GM21447 (cell line): ENCODE measurements at regions not wholly inside any gene's neighbourhood (a gene's known extent, or its start where the extent isn't known, plus 50 kb on each side); places are given as distances from the start of the nearest gene placed in this dataset.
"Not testable (repeated sequence)": the region's sequence is repeated elsewhere in the genome, so short reads cannot be mapped to it uniquely, and the experiment has no call there.

Experiments used
- ATAC-seq: cut with Tn5 transposase; IDR thresholded peaks from one replicate; pipeline ENCODE4 v1.9.1; 2021; ENCODE audit not compliant: unreplicated experiment

GRCh38 chrX:16319929-16320328 is 152.6 kb downstream of the MAGEB17 start:
- no peak for ATAC-seq

GRCh38 chrX:16320765-16321355 is 153.6 kb downstream of the MAGEB17 start:
- ATAC-seq = no peak

GRCh38 chrX:16333453-16333852 is 166.2 kb downstream of the MAGEB17 start:
- no peak for ATAC-seq

GRCh38 chrX:16335181-16335580 is 167.9 kb downstream of the MAGEB17 start:
- ATAC-seq = no peak

- ATAC-seq = no peak
Measured at GRCh38 chrX:16347968-16348670, 180.8 kb downstream of the MAGEB17 start.

- no peak for ATAC-seq
Measured at GRCh38 chrX:16357902-16358301, 190.6 kb downstream of the MAGEB17 start.

GRCh38 chrX:16360056-16360455 is 192.8 kb downstream of the MAGEB17 start:
- not testable (repeated sequence) for ATAC-seq

- no peak for ATAC-seq
Measured at GRCh38 chrX:16368696-16369095, 201.4 kb downstream of the MAGEB17 start.

GRCh38 chrX:16376056-16376455 is 208.8 kb downstream of the MAGEB17 start:
- ATAC-seq = no peak

- ATAC-seq = no peak
Measured at GRCh38 chrX:16386126-16386525, 218.8 kb downstream of the MAGEB17 start.

- ATAC-seq = no peak
Measured at GRCh38 chrX:16392597-16392996, 225.3 kb downstream of the MAGEB17 start.

- no peak for ATAC-seq
Measured at GRCh38 chrX:16394290-16394689, 227.0 kb downstream of the MAGEB17 start.

- no peak for ATAC-seq
Measured at GRCh38 chrX:16403808-16404207, 236.5 kb downstream of the MAGEB17 start.

GRCh38 chrX:16416588-16416987 is 233.4 kb upstream of the S100G start:
- ATAC-seq = no peak

GRCh38 chrX:16418650-16419049 is 231.3 kb upstream of the S100G start:
- no peak for ATAC-seq

- ATAC-seq = no peak
Measured at GRCh38 chrX:16427668-16428067, 222.3 kb upstream of the S100G start.

GRCh38 chrX:16429406-16429805 is 220.6 kb upstream of the S100G start:
- ATAC-seq = no peak

GRCh38 chrX:16431266-16431665 is 218.7 kb upstream of the S100G start:
- ATAC-seq = no peak

- ATAC-seq = no peak
Measured at GRCh38 chrX:16433021-16433420, 216.9 kb upstream of the S100G start.

GRCh38 chrX:16435399-16435986 is 214.5 kb upstream of the S100G start:
- ATAC-seq = no peak

GRCh38 chrX:16436348-16437188 is 213.4 kb upstream of the S100G start:
- ATAC-seq = no peak

GRCh38 chrX:16440446-16440845 is 209.5 kb upstream of the S100G start:
- no peak for ATAC-seq
